Calu3 (cell line): ENCODE measurements at regions not wholly inside any gene's neighbourhood (a gene's known extent, or its start where the extent isn't known, plus 50 kb on each side); places are given as distances from the start of the nearest gene placed in this dataset.
"Not testable (repeated sequence)": the region's sequence is repeated elsewhere in the genome, so short reads cannot be mapped to it uniquely, and the experiment has no call there.

Experiments used
- BruUV-seq: library from RNA; stranded (reverse); fragments of 400-500 nt; replicated peaks from 2 replicates; lab custom pipeline; 2021; lab: Mats Ljungman, UMichigan
- CTCF ChIA-PET: fragments of 300-600 bp; sonication (Branson Sonifier 250); formaldehyde crosslinking; loops from one replicate; lab custom pipeline; 2022; ENCODE audit warnings: antibody characterized with exemption; lab: Charles Lee
- DNase-seq: peaks from one replicate; pipeline ENCODE4 v3.0.0; 2022
- H3K27ac Mint-ChIP-seq: one replicate; pipeline ENCODE4 v1.8.0; 2022; ENCODE audit warnings: mixed read lengths; ENCODE audit not compliant: unreplicated experiment
- H3K27me3 Mint-ChIP-seq: one replicate; pipeline ENCODE4 v1.8.0; 2022; ENCODE audit warnings: mixed read lengths; ENCODE audit not compliant: unreplicated experiment
- H3K36me3 Mint-ChIP-seq: one replicate; pipeline ENCODE4 v1.8.0; 2022; ENCODE audit warnings: mild to moderate bottlenecking, moderate library complexity, mixed read lengths; ENCODE audit not compliant: insufficient read depth, unreplicated experiment
- H3K4me1 Mint-ChIP-seq: one replicate; pipeline ENCODE4 v1.8.0; 2022; ENCODE audit warnings: mild to moderate bottlenecking, low read depth, mixed read lengths; ENCODE audit not compliant: unreplicated experiment
- H3K4me3 Mint-ChIP-seq: one replicate; pipeline ENCODE4 v1.8.0; 2022; ENCODE audit warnings: mild to moderate bottlenecking, low read depth, moderate library complexity, mixed read lengths; ENCODE audit not compliant: unreplicated experiment
- H3K9me3 Mint-ChIP-seq: one replicate; pipeline ENCODE4 v1.8.0; 2022; ENCODE audit warnings: low read depth, mixed read lengths; ENCODE audit not compliant: unreplicated experiment
- CTCF ChIP-seq: fragments of 200-600 bp; IDR thresholded peaks from one replicate; pipeline ENCODE4 v1.8.0; 2022; ENCODE audit warnings: antibody characterized with exemption; ENCODE audit not compliant: unreplicated experiment
- intact Hi-C: fragments of 100-400 bp; cut with micrococcal nuclease; formaldehyde crosslinking; loops from one replicate; pipeline ENCODE4 v1.10.0; 2022; ENCODE audit not compliant: unreplicated experiment

- CTCF ChIA-PET = no interaction called here
- BruUV-seq = no TSS peak
- intact Hi-C loops = no loop called here
These were observed 224.5 kb upstream of the CENPE start for GRCh38 chr4:103422467-103423219.

GRCh38 chr4:103415801-103416200, 217.7 kb upstream of the CENPE start:
- H3K27ac Mint-ChIP-seq = peak overlapping the region; percentile 54
- intact Hi-C loops = loop anchor here (10.0 kb wide), 1 partner anchor 211 kb away; no protein-coding TSS in a partner anchor
- H3K27me3 Mint-ChIP-seq = no peaks in the 10 kb centered on the region
- no peak overlapping the region for H3K4me3 Mint-ChIP-seq
- peaks cover 10% of the 10 kb centered on the region for H3K9me3 Mint-ChIP-seq
- H3K4me1 Mint-ChIP-seq = peaks cover 33% of the 10 kb centered on the region
- no peak for TF ChIP-seq CTCF
- BruUV-seq = no TSS peak
- CTCF ChIA-PET = no interaction called here
- H3K36me3 Mint-ChIP-seq = no peaks in the 10 kb centered on the region
- peak; percentile 45 for DNase-seq

More at GRCh38 chr4:103422467-103423219, 224.5 kb upstream of the CENPE start:
- no peak for DNase-seq
- Mint-ChIP-seq H3K27ac (no peak overlapping the region), H3K36me3 (peaks cover 5% of the 10 kb centered on the region), H3K9me3 (peaks cover 3% of the 10 kb centered on the region), H3K4me3 (no peak overlapping the region), H3K27me3 (no peaks in the 10 kb centered on the region), H3K4me1 (peaks cover 10% of the 10 kb centered on the region)
- TF ChIP-seq CTCF = no peak

GRCh38 chr4:103412646-103413045, 214.5 kb upstream of the CENPE start:
- CTCF ChIA-PET, H3K4me3 Mint-ChIP-seq, H3K27me3 Mint-ChIP-seq, H3K9me3 Mint-ChIP-seq, BruUV-seq, H3K36me3 Mint-ChIP-seq, DNase-seq: not testable (repeated sequence)
- Mint-ChIP-seq H3K27ac (peak overlapping the region; percentile 0), H3K4me1 (peaks cover 37% of the 10 kb centered on the region)
- intact Hi-C loops = loop anchor here (10.0 kb wide), 1 partner anchor 208 kb away; no protein-coding TSS in a partner anchor

GRCh38 chr4:103410386-103410785, 212.2 kb upstream of the CENPE start:
- intact Hi-C loops = loop anchor here (10.0 kb wide), 1 partner anchor 206 kb away; no protein-coding TSS in a partner anchor
- Mint-ChIP-seq H3K4me1 (peaks cover 23% of the 10 kb centered on the region), H3K36me3 (no peaks in the 10 kb centered on the region), H3K27ac (no peak overlapping the region), H3K4me3 (no peak overlapping the region), H3K9me3 (peaks cover 7% of the 10 kb centered on the region), H3K27me3 (no peaks in the 10 kb centered on the region)
- DNase-seq = no peak
- BruUV-seq = no TSS peak
- no peak for TF ChIP-seq CTCF
- CTCF ChIA-PET = no interaction called here

GRCh38 chr4:103405415-103405814, 207.3 kb upstream of the CENPE start:
- H3K36me3 Mint-ChIP-seq = no peaks in the 10 kb centered on the region

More at GRCh38 chr4:103405415-103405814, 207.3 kb upstream of the CENPE start:
- CTCF ChIA-PET = no interaction called here
- Mint-ChIP-seq H3K4me3 (no peak overlapping the region), H3K9me3 (no peaks in the 10 kb centered on the region), H3K27ac (no peak overlapping the region), H3K4me1 (peaks cover under 1% of the 10 kb centered on the region), H3K27me3 (no peaks in the 10 kb centered on the region)
- no peak for DNase-seq
- no peak for TF ChIP-seq CTCF
- BruUV-seq = no TSS peak
- intact Hi-C loops = no loop called here
